Kidney (tissue), 13 donors: ENCODE measurements at regions not wholly inside any gene's neighbourhood (a gene's known extent, or its start where the extent isn't known, plus 50 kb on each side); places are given as distances from the start of the nearest gene placed in this dataset.

Source experiments
- DNase-seq, 5 donors: peaks; one replicate each; pipeline ENCODE4 v3.0.0-alpha.2; 2013 to 2020
- FAIRE-seq: peaks from 2 replicates; lab custom pipeline; 2012; peaks lifted over from hg19 to GRCh38; lab: Jason Lieb, UNC
- H3K27ac ChIP-seq, 2 donors: one replicate each; pipeline ENCODE4 v1.7.0; 2013; ENCODE audit warnings: low read depth in 2 of 2, low read length in 2 of 2, inconsistent platforms in 1 of 2
- H3K27me3 ChIP-seq: one replicate; pipeline ENCODE4 v1.7.1; 2013; ENCODE audit warnings: low read length, inconsistent platforms; ENCODE audit not compliant: control insufficient read depth, insufficient read depth
- H3K36me3 ChIP-seq, 3 donors: one replicate each; pipeline versions ENCODE4 v1.7.0 to v1.7.1; 2013; ENCODE audit warnings: low read length in 3 of 3, control low read depth in 1 of 3, inconsistent platforms in 1 of 3; ENCODE audit not compliant: insufficient read depth in 3 of 3, control insufficient read depth in 2 of 3
- H3K4me1 ChIP-seq, 3 donors: one replicate each; pipeline versions ENCODE4 v1.7.0 to v1.7.1; 2013; ENCODE audit warnings: low read length in 3 of 3, inconsistent platforms in 1 of 3, low read depth in 1 of 3; ENCODE audit not compliant: control insufficient read depth in 2 of 3, insufficient read depth in 2 of 3
- H3K4me3 ChIP-seq, 3 donors: one replicate each; pipeline versions ENCODE4 v1.7.0 to v1.8.1; 2013; ENCODE audit warnings: low read length in 3 of 3, control low read depth in 1 of 3, inconsistent platforms in 1 of 3
- H3K9ac ChIP-seq, 3 donors: one replicate each; pipeline versions ENCODE4 v1.7.0 to v1.7.1; 2013; ENCODE audit warnings: low read length in 3 of 3, control low read depth in 1 of 3, inconsistent platforms in 1 of 3
- H3K9me3 ChIP-seq, 3 donors: one replicate each; pipeline versions ENCODE4 v1.7.0 to v1.7.1; 2013; ENCODE audit warnings: low read length in 3 of 3, control low read depth in 1 of 3, inconsistent platforms in 1 of 3; ENCODE audit not compliant: control insufficient read depth in 2 of 3, insufficient read depth in 1 of 3
- CTCF ChIP-seq: IDR thresholded peaks from 3 replicates; pipeline ENCODE4 v1.5.1; 2012; ENCODE audit warnings: mild to moderate bottlenecking, moderate library complexity, borderline replicate concordance; ENCODE audit not compliant: insufficient read depth; ENCODE audit errors: extremely low read depth
- intact Hi-C: fragments of 100-400 bp; cut with DNase I; formaldehyde crosslinking; loops from one replicate; pipeline ENCODE4 v1.11.1; 2022
- donor health status: control.
- donor health status: control.
- donor health status: control.
- donor health status: control.
- donor health status: control.
- donor health status: DM: yes; HTN: yes; CAD: no.
- donor health status: Normal renal cell carcinoma (clear cell type).

DNA sequence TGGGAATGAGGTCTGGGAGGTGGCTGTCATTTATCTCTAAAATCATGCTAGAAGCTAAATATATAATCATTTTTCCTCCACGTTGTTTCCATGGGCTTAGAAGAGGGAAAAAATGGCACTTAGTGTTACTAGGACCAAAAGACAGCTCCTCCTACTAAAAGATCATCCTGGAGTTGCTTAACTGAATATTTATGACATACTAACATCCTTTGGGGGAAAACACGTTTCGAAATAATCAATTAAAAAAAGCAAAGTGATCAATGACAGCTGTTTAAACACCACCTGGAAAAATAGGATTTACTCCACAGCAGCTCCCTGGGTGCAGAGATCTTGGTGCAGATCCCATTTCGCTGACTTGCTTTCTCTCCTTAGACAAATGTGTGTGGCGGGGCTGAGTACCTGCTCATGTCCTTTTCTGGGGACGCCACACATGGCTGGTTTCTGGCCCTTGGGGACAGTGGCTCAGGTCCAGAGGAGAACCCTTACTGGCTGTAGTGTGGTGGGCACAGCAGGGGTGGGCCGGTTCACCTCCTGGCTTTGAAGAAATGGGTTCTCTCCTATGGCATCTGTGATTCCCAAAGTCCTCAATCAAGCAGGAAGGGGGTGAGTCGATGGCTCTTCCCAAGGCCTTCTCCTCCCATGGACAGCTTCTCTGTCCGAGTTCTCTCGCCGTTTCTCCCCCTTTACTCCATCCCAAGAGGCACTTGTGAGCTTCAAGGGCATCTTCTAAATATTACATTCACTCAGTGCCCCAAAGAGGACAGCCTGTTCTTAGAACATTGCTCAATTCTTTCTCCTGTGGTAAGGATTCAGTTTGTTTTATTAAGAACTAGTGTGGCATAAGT is 156.4 kb upstream of the KLF14 start:
- H3K27me3 ChIP-seq: no peaks in the 10 kb centered on the region
- no peak for FAIRE-seq
- peaks cover 0 to 9% (median 7%) of the 10 kb centered on the region in 3 donors for H3K36me3 ChIP-seq
- no peak for DNase-seq
- peak overlapping the region in 2 of 3 donors; percentile 13 to 37 for H3K9ac ChIP-seq
- TF ChIP-seq CTCF: no peak
- H3K4me3 ChIP-seq: peak overlapping the region in 1 of 3 donors; percentile 11
- intact Hi-C loops: loop anchor here (10.0 kb wide), 1 partner anchor 154 kb away; no protein-coding TSS in a partner anchor
- H3K4me1 ChIP-seq: peaks cover under 1 to 71% (median 43%) of the 10 kb centered on the region in 3 donors
- no peaks in the 10 kb centered on the region for H3K9me3 ChIP-seq
- peak overlapping the region; percentile 84 to 99 for H3K27ac ChIP-seq

DNA sequence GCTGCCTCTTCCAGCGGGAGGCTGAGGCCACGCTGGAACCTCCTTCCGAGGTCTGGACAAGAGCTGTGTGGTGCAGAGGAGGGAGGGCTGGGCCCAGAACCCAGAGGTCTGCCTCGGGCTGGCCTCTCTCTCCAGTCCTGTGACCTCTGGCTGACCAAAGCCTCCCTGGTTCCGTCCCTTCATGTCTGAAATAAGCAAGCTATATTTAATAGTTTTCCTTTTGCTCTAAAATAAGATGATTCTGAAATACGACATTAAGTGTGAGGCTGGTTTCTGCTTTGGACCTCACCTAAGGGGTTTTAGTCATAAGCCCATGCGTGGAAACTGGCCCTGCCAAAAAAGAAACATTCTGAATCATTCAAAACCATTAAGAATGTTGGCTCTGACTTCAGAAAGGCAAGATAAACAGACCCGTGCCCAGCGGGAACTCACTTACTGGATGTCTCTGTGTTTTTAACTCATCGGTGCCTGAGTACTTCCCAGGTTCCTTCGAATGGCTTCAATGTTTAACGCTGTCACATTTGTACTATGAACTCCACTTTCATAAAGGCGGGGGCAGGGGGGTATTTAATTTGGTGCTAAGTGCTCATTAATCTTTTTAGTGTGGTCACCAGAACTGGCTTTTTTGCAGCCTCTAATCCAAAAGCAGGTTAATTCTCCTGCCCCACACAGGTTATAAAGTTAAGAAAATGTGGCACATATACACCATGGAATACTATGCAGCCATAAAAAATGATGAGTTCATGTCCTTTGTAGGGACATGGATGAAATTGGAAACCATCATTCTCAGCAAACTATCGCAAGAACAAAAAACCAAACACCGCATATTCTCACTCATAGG is 157.5 kb upstream of the KLF14 start:
- Histone ChIP-seq H3K36me3 (peaks cover 0 to 9% (median 9%) of the 10 kb centered on the region in 3 donors), H3K9me3 (no peaks in the 10 kb centered on the region), H3K27me3 (no peaks in the 10 kb centered on the region), H3K4me1 (peaks cover 0 to 64% (median 46%) of the 10 kb centered on the region in 3 donors), H3K27ac (peak overlapping the region; percentile 84 to 99), H3K9ac (peak overlapping the region in 1 of 3 donors; percentile 37), H3K4me3 (peak overlapping the region in 1 of 3 donors; percentile 11)
- no peak for TF ChIP-seq CTCF
- no peak for FAIRE-seq
- DNase-seq: peak in 1 of 5 donors; percentile 89
- intact Hi-C loops: loop anchor here (10.0 kb wide), 1 partner anchor 153 kb away; no protein-coding TSS in a partner anchor

GRCh38 chr7:130893441-130893894 is 159.5 kb upstream of the KLF14 start:
- peak overlapping the region; percentile 78 to 95 for H3K27ac ChIP-seq
- no peaks in the 10 kb centered on the region for H3K9me3 ChIP-seq
- FAIRE-seq: no peak
- peak in 2 of 5 donors; percentile 33 to 56 for DNase-seq
- peaks cover 0 to 9% (median 3%) of the 10 kb centered on the region in 3 donors for H3K36me3 ChIP-seq
- no peak for TF ChIP-seq CTCF
- intact Hi-C loops: loop anchor here (10.0 kb wide), 1 partner anchor 151 kb away; no protein-coding TSS in a partner anchor
- no peaks in the 10 kb centered on the region for H3K27me3 ChIP-seq
- H3K9ac ChIP-seq: peak overlapping the region in 1 of 3 donors; percentile 63
- no peak overlapping the region for H3K4me3 ChIP-seq
- H3K4me1 ChIP-seq: peaks cover 0 to 56% (median 43%) of the 10 kb centered on the region in 3 donors
